Esophagus squamous epithelium (tissue), 4 donors: ENCODE measurements at regions not wholly inside any gene's neighbourhood (a gene's known extent, or its start where the extent isn't known, plus 50 kb on each side); places are given as distances from the start of the nearest gene placed in this dataset.

Source experiments
- POLR2A ChIP-seq, 4 donors: fragments of 450-650 bp; IDR thresholded peaks; one replicate each; pipeline ENCODE4 v1.6.1; 2017; ENCODE audit warnings: antibody characterized with exemption in 4 of 4, mild to moderate bottlenecking in 4 of 4, moderate library complexity in 3 of 4
- TF ChIP-seq, protein P1 (sequence below), 6 experiments: fragments of 450-650 bp in 4 of 6; fragments of 200-600 bp in 2 of 6; sonication (generic) in 2 of 6; IDR thresholded peaks; one replicate each; pipeline ENCODE4 v1.5.1; 2016 to 2019; ENCODE audit warnings: antibody characterized with exemption in 6 of 6, mild to moderate bottlenecking in 4 of 6, moderate library complexity in 4 of 6

DNA sequence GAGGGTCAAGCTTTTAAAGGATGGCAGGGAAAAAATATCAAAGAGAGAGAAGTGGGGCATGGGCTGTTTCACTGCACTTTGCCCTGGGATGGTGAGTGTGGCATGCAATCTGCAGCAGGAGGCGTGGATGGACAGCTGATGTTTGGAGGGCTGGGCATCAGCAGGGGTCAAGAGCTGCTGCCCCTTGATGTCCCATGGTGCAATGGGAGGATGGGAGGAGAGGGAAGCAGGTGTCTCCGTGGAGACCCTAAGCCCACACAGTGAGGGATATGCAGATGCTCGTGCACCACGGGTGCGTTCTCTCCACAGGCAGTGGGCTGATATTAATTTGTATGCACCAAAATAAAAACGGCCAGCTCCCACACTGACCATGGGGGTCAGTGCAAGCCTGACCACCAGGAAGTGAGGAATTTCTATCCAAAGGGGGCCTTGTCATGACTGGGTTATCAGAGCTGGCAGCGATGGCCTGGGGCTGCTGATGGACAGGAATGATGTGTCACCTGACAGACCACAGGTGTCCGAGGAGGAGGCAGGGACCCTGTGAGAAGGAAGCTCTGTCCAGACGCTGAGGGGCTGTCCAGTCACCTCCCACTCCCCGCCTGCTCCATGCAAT is 183.6 kb downstream of the IRF8 start:
- TF ChIP-seq, protein P1, sequence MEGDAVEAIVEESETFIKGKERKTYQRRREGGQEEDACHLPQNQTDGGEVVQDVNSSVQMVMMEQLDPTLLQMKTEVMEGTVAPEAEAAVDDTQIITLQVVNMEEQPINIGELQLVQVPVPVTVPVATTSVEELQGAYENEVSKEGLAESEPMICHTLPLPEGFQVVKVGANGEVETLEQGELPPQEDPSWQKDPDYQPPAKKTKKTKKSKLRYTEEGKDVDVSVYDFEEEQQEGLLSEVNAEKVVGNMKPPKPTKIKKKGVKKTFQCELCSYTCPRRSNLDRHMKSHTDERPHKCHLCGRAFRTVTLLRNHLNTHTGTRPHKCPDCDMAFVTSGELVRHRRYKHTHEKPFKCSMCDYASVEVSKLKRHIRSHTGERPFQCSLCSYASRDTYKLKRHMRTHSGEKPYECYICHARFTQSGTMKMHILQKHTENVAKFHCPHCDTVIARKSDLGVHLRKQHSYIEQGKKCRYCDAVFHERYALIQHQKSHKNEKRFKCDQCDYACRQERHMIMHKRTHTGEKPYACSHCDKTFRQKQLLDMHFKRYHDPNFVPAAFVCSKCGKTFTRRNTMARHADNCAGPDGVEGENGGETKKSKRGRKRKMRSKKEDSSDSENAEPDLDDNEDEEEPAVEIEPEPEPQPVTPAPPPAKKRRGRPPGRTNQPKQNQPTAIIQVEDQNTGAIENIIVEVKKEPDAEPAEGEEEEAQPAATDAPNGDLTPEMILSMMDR (IDR thresholded peaks at IDR 0.05), result no peak
- no peak for TF ChIP-seq POLR2A (IDR thresholded peaks at IDR 0.05)
